Caco-2 (cell line): ENCODE measurements at regions not wholly inside any gene's neighbourhood (a gene's known extent, or its start where the extent isn't known, plus 50 kb on each side); places are given as distances from the start of the nearest gene placed in this dataset.

Source experiments
- BruUV-seq: library from RNA; stranded (reverse); fragments of 400-500 nt; replicated peaks from 2 replicates; lab custom pipeline; 2021; lab: Mats Ljungman, UMichigan
- CTCF ChIA-PET: fragments of 300-600 bp; sonication (Branson Sonifier 250); formaldehyde crosslinking; loops from one replicate; lab custom pipeline; 2022; ENCODE audit warnings: antibody characterized with exemption; lab: Charles Lee
- POLR2A ChIA-PET: fragments of 300-600 bp; sonication (Branson Sonifier 250); formaldehyde crosslinking; loops from one replicate; lab custom pipeline; 2022; ENCODE audit warnings: antibody characterized with exemption; lab: Charles Lee
- DNase-seq, 2 experiments: peaks; one replicate each; pipeline versions ENCODE4 v3.0.0 to v3.0.0-alpha.2; 2020 to 2022
- H3K27me3 ChIP-seq: replicated peaks from 2 replicates; pipeline ENCODE4 v1.6.0; 2011; ENCODE audit warnings: low read length; ENCODE audit not compliant: control insufficient read depth, insufficient read depth
- H3K36me3 ChIP-seq: 2 replicates; pipeline ENCODE4 v1.5.1; 2011; ENCODE audit warnings: low read length; ENCODE audit not compliant: control insufficient read depth, insufficient read depth
- H3K4me1 ChIP-seq: fragments of 250-450 bp; sonication (Bioruptor Pico); 2 replicates; pipeline ENCODE4 v1.5.1; 2020; ENCODE audit warnings: mild to moderate bottlenecking
- H3K4me3 ChIP-seq: 2 replicates; pipeline ENCODE4 v1.5.1; 2011; ENCODE audit warnings: low read depth, mild to moderate bottlenecking, control low read depth, low read length
- H3K9me3 ChIP-seq: fragments of 250-450 bp; sonication (Bioruptor Pico); 2 replicates; pipeline ENCODE4 v1.5.1; 2020; ENCODE audit warnings: mild to moderate bottlenecking, moderate library complexity
- H3K27ac Mint-ChIP-seq: one replicate; pipeline ENCODE4 v1.8.0; 2022; ENCODE audit warnings: mixed read lengths; ENCODE audit not compliant: unreplicated experiment
- H3K27me3 Mint-ChIP-seq: one replicate; pipeline ENCODE4 v1.8.0; 2022; ENCODE audit warnings: mixed read lengths; ENCODE audit not compliant: insufficient read depth, unreplicated experiment
- H3K36me3 Mint-ChIP-seq: one replicate; pipeline ENCODE4 v1.8.0; 2022; ENCODE audit warnings: mild to moderate bottlenecking, mixed read lengths; ENCODE audit not compliant: insufficient read depth, unreplicated experiment
- H3K4me1 Mint-ChIP-seq: one replicate; pipeline ENCODE4 v1.8.0; 2022; ENCODE audit warnings: low read depth, mixed read lengths; ENCODE audit not compliant: unreplicated experiment
- H3K4me3 Mint-ChIP-seq: one replicate; pipeline ENCODE4 v1.8.0; 2022; ENCODE audit warnings: mild to moderate bottlenecking, moderate library complexity, mixed read lengths; ENCODE audit not compliant: unreplicated experiment
- H3K9me3 Mint-ChIP-seq: one replicate; pipeline ENCODE4 v1.8.0; 2022; ENCODE audit warnings: mixed read lengths; ENCODE audit not compliant: unreplicated experiment
- CTCF ChIP-seq, 2 experiments: fragments of 200-600 bp in 1 of 2; IDR thresholded peaks; 1 replicate in 1 of 2; 2 replicates in 1 of 2; pipeline versions ENCODE4 v1.5.1 to v1.8.0; 2011 to 2022; ENCODE audit warnings: antibody characterized with exemption in 1 of 2, control low read depth in 1 of 2, inconsistent platforms in 1 of 2, low read depth in 1 of 2, low read length in 1 of 2, mild to moderate bottlenecking in 1 of 2, moderate library complexity in 1 of 2; ENCODE audit not compliant: insufficient read depth in 1 of 2, severe bottlenecking in 1 of 2, unreplicated experiment in 1 of 2
- intact Hi-C: fragments of 100-400 bp; cut with micrococcal nuclease; formaldehyde crosslinking; loops from one replicate; pipeline ENCODE4 v1.10.0; 2022; ENCODE audit not compliant: unreplicated experiment

GRCh38 chr11:110809417-110810199 lies 97.4 kb upstream of the ARHGAP20 start:
- no peak for DNase-seq
- H3K4me1 ChIP-seq, result no peaks in the 10 kb centered on the region
- peaks cover 9% of the 10 kb centered on the region for H3K27me3 Mint-ChIP-seq
- no peak for TF ChIP-seq CTCF (IDR thresholded peaks at IDR 0.05; ENCODE audit: insufficient read depth in 1 of 2, low read depth in 1 of 2, low read length in 1 of 2, severe bottlenecking in 1 of 2, unreplicated experiment in 1 of 2)
- no peaks in the 10 kb centered on the region; the same call in 1 of the 2 replicates for H3K27me3 ChIP-seq
- no peak overlapping the region for H3K27ac Mint-ChIP-seq
- H3K4me1 Mint-ChIP-seq, result no peaks in the 10 kb centered on the region
- no TSS peak for BruUV-seq
- no peaks in the 10 kb centered on the region for H3K36me3 Mint-ChIP-seq
- intact Hi-C loops, result no loop called here
- H3K9me3 ChIP-seq, result peaks cover 5% of the 10 kb centered on the region; the same call in 1 of the 2 replicates
- H3K36me3 ChIP-seq, result no peaks in the 10 kb centered on the region
- CTCF ChIA-PET, result no interaction called here
- no peak overlapping the region for H3K4me3 Mint-ChIP-seq
- no peaks in the 10 kb centered on the region for H3K9me3 Mint-ChIP-seq
- no peak overlapping the region for H3K4me3 ChIP-seq
- POLR2A ChIA-PET, result no interaction called here

GRCh38 chr11:110808248-110808647 lies 96.0 kb upstream of the ARHGAP20 start:
- peaks cover 9% of the 10 kb centered on the region for H3K27me3 Mint-ChIP-seq
- H3K27ac Mint-ChIP-seq, result no peak overlapping the region
- intact Hi-C loops, result no loop called here

GRCh38 chr11:110807801-110808200 lies 95.6 kb upstream of the ARHGAP20 start:
- POLR2A ChIA-PET, result no interaction called here
- Histone ChIP-seq H3K27me3 (no peaks in the 10 kb centered on the region; the same call in 1 of the 2 replicates), H3K36me3 (no peaks in the 10 kb centered on the region), H3K4me3 (no peak overlapping the region), H3K9me3 (no peaks in the 10 kb centered on the region; the same call in 1 of the 2 replicates), H3K4me1 (no peaks in the 10 kb centered on the region)
- H3K27me3 Mint-ChIP-seq, result peaks cover 9% of the 10 kb centered on the region
- DNase-seq, result no peak
- no TSS peak for BruUV-seq
- intact Hi-C loops, result no loop called here
- CTCF ChIA-PET, result no interaction called here
- no peak for TF ChIP-seq CTCF (IDR thresholded peaks at IDR 0.05; ENCODE audit: insufficient read depth in 1 of 2, low read depth in 1 of 2, low read length in 1 of 2, severe bottlenecking in 1 of 2, unreplicated experiment in 1 of 2)
- no peak overlapping the region for H3K4me3 Mint-ChIP-seq
- no peaks in the 10 kb centered on the region for H3K9me3 Mint-ChIP-seq
- no peaks in the 10 kb centered on the region for H3K36me3 Mint-ChIP-seq
- H3K27ac Mint-ChIP-seq, result no peak overlapping the region
- H3K4me1 Mint-ChIP-seq, result no peaks in the 10 kb centered on the region

More at GRCh38 chr11:110808248-110808647, 96.0 kb upstream of the ARHGAP20 start:
- H3K4me3 ChIP-seq, result no peak overlapping the region
- H3K27me3 ChIP-seq, result no peaks in the 10 kb centered on the region; the same call in 1 of the 2 replicates
- Mint-ChIP-seq H3K9me3 (no peaks in the 10 kb centered on the region), H3K36me3 (no peaks in the 10 kb centered on the region), H3K4me1 (no peaks in the 10 kb centered on the region), H3K4me3 (no peak overlapping the region)
- H3K36me3 ChIP-seq, result no peaks in the 10 kb centered on the region
- BruUV-seq, result no TSS peak
- DNase-seq, result no peak
- no peaks in the 10 kb centered on the region for H3K4me1 ChIP-seq
- H3K9me3 ChIP-seq, result no peaks in the 10 kb centered on the region; the same call in 1 of the 2 replicates
- ChIA-PET CTCF (no interaction called here), POLR2A (no interaction called here)
- TF ChIP-seq CTCF (IDR thresholded peaks at IDR 0.05; ENCODE audit: insufficient read depth in 1 of 2, low read depth in 1 of 2, low read length in 1 of 2, severe bottlenecking in 1 of 2, unreplicated experiment in 1 of 2), result no peak
